ENCODE measurements at regions not wholly inside any gene's neighbourhood (a gene's known extent, or its start where the extent isn't known, plus 50 kb on each side); places are given as distances from the start of the nearest gene placed in this dataset.

DNA sequence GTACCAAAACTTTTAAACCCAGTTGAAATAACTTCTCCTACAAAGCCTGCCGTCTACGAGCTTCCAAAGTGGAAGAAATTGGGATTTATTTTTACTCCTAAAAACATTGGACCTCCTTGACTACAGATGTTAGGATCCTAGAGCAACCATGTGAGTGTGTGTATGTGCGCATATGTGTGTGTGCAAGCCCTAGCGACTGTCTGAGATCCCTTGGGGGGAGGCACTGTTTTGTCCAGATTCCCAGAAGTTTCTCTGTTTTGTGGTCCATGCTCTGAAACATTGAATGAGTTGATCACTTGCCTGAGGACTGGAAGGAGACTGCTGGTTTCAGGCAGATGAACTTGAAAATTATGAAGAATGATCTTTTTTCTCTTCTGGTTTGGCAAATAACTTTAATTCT is 312.3 kb upstream of the ZNF32 start:
- TF ChIP-seq, protein P1, sequence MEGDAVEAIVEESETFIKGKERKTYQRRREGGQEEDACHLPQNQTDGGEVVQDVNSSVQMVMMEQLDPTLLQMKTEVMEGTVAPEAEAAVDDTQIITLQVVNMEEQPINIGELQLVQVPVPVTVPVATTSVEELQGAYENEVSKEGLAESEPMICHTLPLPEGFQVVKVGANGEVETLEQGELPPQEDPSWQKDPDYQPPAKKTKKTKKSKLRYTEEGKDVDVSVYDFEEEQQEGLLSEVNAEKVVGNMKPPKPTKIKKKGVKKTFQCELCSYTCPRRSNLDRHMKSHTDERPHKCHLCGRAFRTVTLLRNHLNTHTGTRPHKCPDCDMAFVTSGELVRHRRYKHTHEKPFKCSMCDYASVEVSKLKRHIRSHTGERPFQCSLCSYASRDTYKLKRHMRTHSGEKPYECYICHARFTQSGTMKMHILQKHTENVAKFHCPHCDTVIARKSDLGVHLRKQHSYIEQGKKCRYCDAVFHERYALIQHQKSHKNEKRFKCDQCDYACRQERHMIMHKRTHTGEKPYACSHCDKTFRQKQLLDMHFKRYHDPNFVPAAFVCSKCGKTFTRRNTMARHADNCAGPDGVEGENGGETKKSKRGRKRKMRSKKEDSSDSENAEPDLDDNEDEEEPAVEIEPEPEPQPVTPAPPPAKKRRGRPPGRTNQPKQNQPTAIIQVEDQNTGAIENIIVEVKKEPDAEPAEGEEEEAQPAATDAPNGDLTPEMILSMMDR (IDR thresholded peaks at IDR 0.05), result no peak
- TF ChIP-seq POLR2A (IDR thresholded peaks at IDR 0.05), result no peak
